Neuronal stem cell (in vitro differentiated cells): ENCODE measurements at regions not wholly inside any gene's neighbourhood (a gene's known extent, or its start where the extent isn't known, plus 50 kb on each side); places are given as distances from the start of the nearest gene placed in this dataset.

Source experiments
- DNase-seq: peaks from one replicate; pipeline ENCODE4 v3.0.0-alpha.2; 2013; ENCODE audit warnings: low spot score
- H2AFZ ChIP-seq: one replicate; pipeline ENCODE4 v1.6.1; 2013; ENCODE audit warnings: mild to moderate bottlenecking, low read length, inconsistent platforms
- H2AK5ac ChIP-seq: 2 replicates; pipeline ENCODE4 v1.6.1; 2013; ENCODE audit warnings: low read depth, mild to moderate bottlenecking, inconsistent platforms, low read length, moderate library complexity, mixed read lengths
- H2BK120ac ChIP-seq: 2 replicates; pipeline ENCODE4 v1.6.1; 2013; ENCODE audit warnings: low read depth, mild to moderate bottlenecking, inconsistent platforms, low read length, moderate library complexity, mixed read lengths
- H2BK12ac ChIP-seq: one replicate; pipeline ENCODE4 v1.6.1; 2013; ENCODE audit warnings: low read length, inconsistent platforms
- H2BK15ac ChIP-seq: 2 replicates; pipeline ENCODE4 v1.6.1; 2013; ENCODE audit warnings: mild to moderate bottlenecking, low read length, inconsistent platforms, mixed read lengths
- H2BK5ac ChIP-seq: one replicate; pipeline ENCODE4 v1.6.1; 2013; ENCODE audit warnings: inconsistent platforms, mild to moderate bottlenecking, low read length, moderate library complexity
- H3K14ac ChIP-seq: one replicate; pipeline ENCODE4 v1.6.1; 2013; ENCODE audit warnings: low read length, inconsistent platforms
- H3K18ac ChIP-seq: 2 replicates; pipeline ENCODE4 v1.6.1; 2013; ENCODE audit warnings: low read length, inconsistent platforms
- H3K23ac ChIP-seq: 2 replicates; pipeline ENCODE4 v1.6.1; 2013; ENCODE audit warnings: low read depth, mild to moderate bottlenecking, mixed read lengths, low read length, inconsistent platforms; ENCODE audit not compliant: poor library complexity
- H3K27ac ChIP-seq: replicated peaks from 3 replicates; pipeline ENCODE4 v1.5.1; 2013; ENCODE audit warnings: low read length, inconsistent platforms
- H3K27me3 ChIP-seq, 3 experiments: 2 replicates each; pipeline ENCODE4 v1.6.1; 2013; ENCODE audit warnings: low read length in 3 of 3, mild to moderate bottlenecking in 2 of 3, inconsistent platforms in 1 of 3, low read depth in 1 of 3, mixed read lengths in 1 of 3, moderate library complexity in 1 of 3; ENCODE audit not compliant: control insufficient read depth in 3 of 3, insufficient read depth in 3 of 3
- H3K36me3 ChIP-seq, 2 donors: replicated peaks in 1 of 2; 2 replicates each; pipeline ENCODE4 v1.6.1; 2013; ENCODE audit warnings: low read length in 2 of 2; ENCODE audit not compliant: control insufficient read depth in 2 of 2, insufficient read depth in 2 of 2
- H3K4ac ChIP-seq: 2 replicates; pipeline ENCODE4 v1.6.1; 2013; ENCODE audit warnings: inconsistent platforms, mild to moderate bottlenecking, low read length, moderate library complexity
- H3K4me1 ChIP-seq, 2 donors: 1 replicate in 1 of 2; 2 replicates in 1 of 2; pipeline ENCODE4 v1.6.1; 2013; ENCODE audit warnings: low read length in 2 of 2, low read depth in 1 of 2; ENCODE audit not compliant: control insufficient read depth in 2 of 2, insufficient read depth in 1 of 2
- H3K4me2 ChIP-seq: one replicate; pipeline ENCODE4 v1.6.1; 2013; ENCODE audit warnings: mild to moderate bottlenecking, low read length, inconsistent platforms; ENCODE audit not compliant: insufficient read depth, poor library complexity, severe bottlenecking
- H3K4me3 ChIP-seq, 2 donors: 2 replicates each; pipeline ENCODE4 v1.5.1; 2013; ENCODE audit warnings: low read length in 2 of 2, mild to moderate bottlenecking in 2 of 2, inconsistent platforms in 1 of 2, moderate library complexity in 1 of 2
- H3K79me1 ChIP-seq: one replicate; pipeline ENCODE4 v1.6.1; 2013; ENCODE audit warnings: low read depth, mild to moderate bottlenecking, inconsistent platforms, low read length, moderate library complexity
- H3K9ac ChIP-seq: one replicate; pipeline ENCODE4 v1.6.1; 2013; ENCODE audit warnings: mild to moderate bottlenecking, low read depth, low read length, inconsistent platforms; ENCODE audit not compliant: poor library complexity
- H3K9me3 ChIP-seq, 2 donors: replicated peaks in 1 of 2; 2 replicates each; pipeline versions ENCODE3 to v1.6.1; 2013; ENCODE audit warnings: low read length in 2 of 2, mild to moderate bottlenecking in 2 of 2, inconsistent platforms in 1 of 2, low read depth in 1 of 2, mixed read lengths in 1 of 2, moderate library complexity in 1 of 2; ENCODE audit not compliant: control insufficient read depth in 2 of 2, insufficient read depth in 1 of 2
- H4K8ac ChIP-seq: one replicate; pipeline ENCODE4 v1.6.1; 2013; ENCODE audit warnings: low read depth, mild to moderate bottlenecking, inconsistent platforms, low read length, moderate library complexity
- H4K91ac ChIP-seq: one replicate; pipeline ENCODE4 v1.6.1; 2013; ENCODE audit warnings: low read length, low read depth, mild to moderate bottlenecking, inconsistent platforms; ENCODE audit not compliant: poor library complexity
- WGBS, 2 donors: extraction: QIAGEN DNeasy Blood & Tissue Kit; methylation state at CpG; one replicate each; pipeline ENCODE4 v1.1.7; 2013; ENCODE audit warnings: missing lambda C conversion rate in 2 of 2, mixed read lengths in 1 of 2; ENCODE audit not compliant: insufficient read length in 2 of 2, insufficient replicate concordance in 1 of 2; ENCODE audit errors: extremely low coverage in 2 of 2; 5-methylcytosine and 5-hydroxymethylcytosine counted together

- Histone ChIP-seq H2BK12ac (no peak overlapping the region), H3K14ac (no peak overlapping the region), H4K8ac (no peak overlapping the region), H3K9ac (no peak overlapping the region), H3K4me3 (no peak overlapping the region), H3K79me1 (no peaks in the 10 kb centered on the region), H2BK5ac (no peak overlapping the region), H3K4me2 (no peak overlapping the region), H2BK120ac (peak overlapping the region; percentile 44), H2AFZ (no peak overlapping the region), H3K36me3 (no peaks in the 10 kb centered on the region), H2BK15ac (no peak overlapping the region), H3K23ac (no peak overlapping the region), H3K18ac (peak overlapping the region; percentile 3), H3K9me3 (no peaks in the 10 kb centered on the region), H3K27ac (no peak overlapping the region), H3K27me3 (no peaks in the 10 kb centered on the region), H3K4me1 (no peaks in the 10 kb centered on the region), H2AK5ac (peak overlapping the region; percentile 59), H4K91ac (no peak overlapping the region), H3K4ac (no peak overlapping the region)
- DNase-seq, result no peak
- WGBS, 2 donors, result no CpG with 5 or more reads among the region's 23 CpGs
Measured at GRCh38 chr18:76145521-76146376, 349.3 kb downstream of the ZNF516 start.

GRCh38 chr18:76144844-76145243 lies 350.2 kb downstream of the ZNF516 start:
- H3K14ac ChIP-seq, result no peak overlapping the region
- no peaks in the 10 kb centered on the region for H3K9me3 ChIP-seq
- WGBS, 2 donors, result no CpG with 5 or more reads among the region's 18 CpGs
- peak overlapping the region; percentile 37 for H2AK5ac ChIP-seq
- H2AFZ ChIP-seq, result no peak overlapping the region
- H2BK15ac ChIP-seq, result no peak overlapping the region
- H2BK12ac ChIP-seq, result no peak overlapping the region
- H3K79me1 ChIP-seq, result no peaks in the 10 kb centered on the region
- no peak overlapping the region for H4K8ac ChIP-seq
- no peaks in the 10 kb centered on the region for H3K4me1 ChIP-seq
- H4K91ac ChIP-seq, result no peak overlapping the region
- no peak overlapping the region for H3K4me2 ChIP-seq
- H3K4me3 ChIP-seq, result no peak overlapping the region
- no peak overlapping the region for H3K27ac ChIP-seq
- no peaks in the 10 kb centered on the region for H3K36me3 ChIP-seq
- no peak overlapping the region for H2BK120ac ChIP-seq
- no peaks in the 10 kb centered on the region for H3K27me3 ChIP-seq
- no peak overlapping the region for H2BK5ac ChIP-seq
- no peak overlapping the region for H3K23ac ChIP-seq
- H3K18ac ChIP-seq, result peak overlapping the region; percentile 25
- DNase-seq, result no peak
- no peak overlapping the region for H3K9ac ChIP-seq
- H3K4ac ChIP-seq, result no peak overlapping the region

- Histone ChIP-seq H2AK5ac (no peak overlapping the region), H3K27me3 (no peaks in the 10 kb centered on the region), H3K4me2 (no peak overlapping the region), H3K4me1 (no peaks in the 10 kb centered on the region), H3K14ac (no peak overlapping the region), H2BK15ac (no peak overlapping the region), H4K91ac (no peak overlapping the region), H3K27ac (no peak overlapping the region), H2BK12ac (no peak overlapping the region), H3K9ac (no peak overlapping the region), H3K4me3 (no peak overlapping the region), H3K23ac (no peak overlapping the region), H2BK120ac (no peak overlapping the region), H2BK5ac (no peak overlapping the region), H3K9me3 (no peaks in the 10 kb centered on the region), H2AFZ (no peak overlapping the region), H3K36me3 (no peaks in the 10 kb centered on the region), H3K79me1 (no peaks in the 10 kb centered on the region), H3K4ac (no peak overlapping the region), H3K18ac (no peak overlapping the region), H4K8ac (no peak overlapping the region)
- no peak for DNase-seq
- no CpG with 5 or more reads among the region's 2 CpGs for WGBS, 2 donors
Measured at GRCh38 chr18:76142611-76143010, 352.4 kb downstream of the ZNF516 start.

GRCh38 chr18:76139844-76140243 lies 355.2 kb downstream of the ZNF516 start:
- H3K9ac ChIP-seq, result no peak overlapping the region
- H3K27ac ChIP-seq, result no peak overlapping the region
- H3K27me3 ChIP-seq, result no peaks in the 10 kb centered on the region
- H3K4ac ChIP-seq, result no peak overlapping the region
- no CpG with 5 or more reads among the region's 1 CpG for WGBS, 2 donors
- no peaks in the 10 kb centered on the region for H3K79me1 ChIP-seq
- no peak overlapping the region for H4K91ac ChIP-seq
- H2BK15ac ChIP-seq, result no peak overlapping the region
- no peaks in the 10 kb centered on the region for H3K4me1 ChIP-seq
- no peak for DNase-seq
- no peak overlapping the region for H3K4me3 ChIP-seq
- no peak overlapping the region for H2AFZ ChIP-seq
- H3K23ac ChIP-seq, result no peak overlapping the region
- no peak overlapping the region for H2BK120ac ChIP-seq
- no peaks in the 10 kb centered on the region for H3K36me3 ChIP-seq
- H2BK5ac ChIP-seq, result no peak overlapping the region
- H2AK5ac ChIP-seq, result no peak overlapping the region
- peaks cover 0 to 2% of the 10 kb centered on the region in 2 donors for H3K9me3 ChIP-seq
- peak overlapping the region; percentile 93 for H4K8ac ChIP-seq
- H3K4me2 ChIP-seq, result no peak overlapping the region
- no peak overlapping the region for H3K14ac ChIP-seq
- no peak overlapping the region for H2BK12ac ChIP-seq
- H3K18ac ChIP-seq, result no peak overlapping the region
